ENCODE measurements at regions not wholly inside any gene's neighbourhood (a gene's known extent, or its start where the extent isn't known, plus 50 kb on each side); places are given as distances from the start of the nearest gene placed in this dataset.

- no peak overlapping the region for H2AFZ ChIP-seq (ENCODE audit: low read length)
- FAIRE-seq: no peak
- H3K56ac ChIP-seq (replicated peaks; ENCODE audit: insufficient read length, low read depth, low read length): no peak overlapping the region
- peaks cover 0 to 3% (median 0%) of the 10 kb centered on the region in 4 experiments; a peak in 1 of 7 replicates for H3K27me3 ChIP-seq (replicated peaks in 1 of 4; ENCODE audit: control insufficient read depth in 3 of 4, extremely low read depth in 1 of 4, insufficient read depth in 3 of 4, low read length in 3 of 4)
- H3K23me2 ChIP-seq (ENCODE audit: low read depth, low read length): no peaks in the 10 kb centered on the region
- H4K20me1 ChIP-seq (replicated peaks in 1 of 2; ENCODE audit: control insufficient read depth in 1 of 2, insufficient read depth in 2 of 2, low read length in 2 of 2): no peaks in the 10 kb centered on the region
- no peak overlapping the region for H2BK15ac ChIP-seq (ENCODE audit: low read length)
- H4K8ac ChIP-seq (ENCODE audit: extremely low read depth, insufficient read depth, low read length): no peak overlapping the region
- no peak overlapping the region for H3K4me2 ChIP-seq (ENCODE audit: insufficient read depth in 1 of 2, low read depth in 2 of 2, low read length in 2 of 2)
- no peaks in the 10 kb centered on the region for H3K79me2 ChIP-seq (ENCODE audit: control insufficient read depth in 1 of 2, insufficient read depth in 2 of 2, low read length in 2 of 2)
- ChIA-PET CTCF (ENCODE audit: partially characterized antibody) (interaction anchor here (0.6 to 2.1 kb wide), 4 partner anchors 12 to 280 kb away, joined by 3 to 7 read pairs (median 4); no protein-coding TSS in a partner anchor), POLR2A (ENCODE audit: partially characterized antibody) (no interaction called here)
- no peak for DNase-seq (ENCODE audit: low read depth in 1 of 2, low spot score in 2 of 2)
- H4K5ac ChIP-seq (ENCODE audit: insufficient read length, low read depth, low read length): no peak overlapping the region
- H3K9ac ChIP-seq (replicated peaks in 1 of 4; ENCODE audit: extremely low read depth in 1 of 4, low read depth in 3 of 4, low read length in 3 of 4): no peak overlapping the region
- H2BK12ac ChIP-seq (ENCODE audit: low read depth, low read length): no peak overlapping the region
- H3K4me3 ChIP-seq (ENCODE audit: extremely low read depth in 1 of 4, insufficient read depth in 2 of 4, low read depth in 3 of 4, low read length in 4 of 4): no peak overlapping the region
- no peak overlapping the region for H3K4ac ChIP-seq (replicated peaks; ENCODE audit: insufficient read length, low read depth, low read length)
- H2BK20ac ChIP-seq (ENCODE audit: low read length): no peak overlapping the region
- no peak overlapping the region for H3K27ac ChIP-seq (ENCODE audit: low read depth, low read length)
- H3K9me3 ChIP-seq (ENCODE audit: insufficient read depth in 2 of 2, low read depth in 1 of 2, low read length in 1 of 2): no peaks in the 10 kb centered on the region
- no peak overlapping the region for H3K23ac ChIP-seq (ENCODE audit: insufficient read length)
- no peak overlapping the region for H2BK5ac ChIP-seq (ENCODE audit: low read depth, low read length)
- H3K14ac ChIP-seq (ENCODE audit: insufficient read length): no peak overlapping the region
- no peak for TF ChIP-seq TAF7 (optimal IDR thresholded peaks at IDR 0.05; ENCODE audit: borderline replicate concordance, low read depth, low read length)
- TF ChIP-seq MAFK (IDR thresholded peaks at IDR 0.05; ENCODE audit: low read depth, low read length): no peak
- TF ChIP-seq RBBP5 (IDR thresholded peaks at IDR 0.05; ENCODE audit: borderline replicate concordance, low read depth, low read length): no peak
- H2BK120ac ChIP-seq (replicated peaks; ENCODE audit: low read depth, low read length): no peak overlapping the region
- H3K36me3 ChIP-seq (ENCODE audit: control insufficient read depth in 2 of 4, insufficient read depth in 4 of 4, low read length in 3 of 4): no peaks in the 10 kb centered on the region
- H3K18ac ChIP-seq (ENCODE audit: extremely low read depth, low read length): no peak overlapping the region
- H3K4me1 ChIP-seq (replicated peaks in 1 of 4; ENCODE audit: control insufficient read depth in 3 of 4, insufficient read depth in 4 of 4, low read length in 3 of 4): peaks cover 0 to 6% (median 2%) of the 10 kb centered on the region in 4 experiments; a peak in 3 of 7 replicates
- H4K91ac ChIP-seq (replicated peaks; ENCODE audit: insufficient read length, low read length): no peak overlapping the region
- H2AK5ac ChIP-seq (ENCODE audit: low read depth, low read length): no peak overlapping the region
- no peaks in the 10 kb centered on the region for H3K79me1 ChIP-seq (ENCODE audit: low read depth, low read length)
- WGBS, 2 experiments (ENCODE audit: extremely low coverage in 1 of 2, insufficient coverage in 1 of 2, insufficient read length in 1 of 2, insufficient replicate concordance in 2 of 2, low coverage in 1 of 2, low lambda C conversion rate in 2 of 2, missing lambda C conversion rate in 1 of 2): 91% methylated on average over 5 of the region's 5 CpGs; no CpG with 5 or more reads in 1 of the 2 experiments
Measured at GRCh38 chr13:28563609-28564008, 68.7 kb upstream of the FLT1 start.
